HEK293 (cell line): ENCODE measurements at regions not wholly inside any gene's neighbourhood (a gene's known extent, or its start where the extent isn't known, plus 50 kb on each side); places are given as distances from the start of the nearest gene placed in this dataset.
A peak's percentile ranks its signal among the peaks of the same experiment; 100 is the strongest.

ENCODE experiments used
- CTCF ChIA-PET: fragments of 350-600 bp; formaldehyde crosslinking; extraction: SDS; loops from one replicate; lab custom pipeline; 2021; ENCODE audit warnings: antibody characterized with exemption; lab: Yijun Ruan, JAX
- POLR2A ChIA-PET: fragments of 300-600 bp; formaldehyde crosslinking; extraction: SDS; loops from one replicate; lab custom pipeline; 2020; ENCODE audit warnings: antibody characterized with exemption, inconsistent platforms; lab: Yijun Ruan, JAX
- H3K27ac ChIP-seq: fragments of 200-500 bp; sonication (Bioruptor generic); 2 replicates; pipeline ENCODE4 v1.5.1; 2014; ENCODE audit warnings: low read depth, low read length, control low read depth, inconsistent platforms; ENCODE audit errors: extremely low read depth
- H3K36me3 ChIP-seq, 2 experiments: fragments of 200-500 bp in 1 of 2; sonication (Bioruptor generic) in 1 of 2; 1 replicate in 1 of 2; 2 replicates in 1 of 2; pipeline ENCODE4 v1.5.1; 2014 to 2017; ENCODE audit warnings: inconsistent platforms in 2 of 2, low read length in 2 of 2; ENCODE audit not compliant: control insufficient read depth in 2 of 2, insufficient read depth in 1 of 2
- H3K4me1 ChIP-seq: fragments of 200-500 bp; sonication (Bioruptor generic); 2 replicates; pipeline ENCODE4 v1.5.1; 2014; ENCODE audit warnings: mild to moderate bottlenecking, low read length, inconsistent platforms; ENCODE audit not compliant: control insufficient read depth, insufficient read depth
- H3K4me3 ChIP-seq: 2 replicates; pipeline ENCODE4 v1.5.1; 2011; ENCODE audit warnings: low read depth, mild to moderate bottlenecking, control low read depth, low read length, moderate library complexity
- H3K9me3 ChIP-seq: fragments of 200-500 bp; sonication (Bioruptor generic); 2 replicates; pipeline ENCODE4 v1.5.1; 2014; ENCODE audit warnings: low read depth, low read length, inconsistent platforms; ENCODE audit not compliant: control insufficient read depth, insufficient read depth
- GLIS1 ChIP-seq: fragments of 450-650 bp; formaldehyde crosslinking; IDR thresholded peaks from 2 replicates; pipeline ENCODE4 v1.5.1; 2016; ENCODE audit warnings: missing biosample characterization, missing genetic modification characterization
- HOXD13 ChIP-seq: sonication (generic); formaldehyde crosslinking; IDR thresholded peaks from 2 replicates; pipeline ENCODE4 v1.8.0; 2022; ENCODE audit warnings: missing genetic modification reagents, borderline replicate concordance
- KLF1 ChIP-seq: fragments of 450-650 bp; formaldehyde crosslinking; IDR thresholded peaks from 2 replicates; pipeline ENCODE4 v1.5.1; 2016; ENCODE audit warnings: missing biosample characterization, missing genetic modification characterization
- YY2 ChIP-seq: fragments of 450-650 bp; formaldehyde crosslinking; IDR thresholded peaks from 2 replicates; pipeline ENCODE4 v1.5.1; 2016; ENCODE audit warnings: missing biosample characterization, missing genetic modification characterization
- ZFP69B ChIP-seq: fragments of 450-650 bp; formaldehyde crosslinking; IDR thresholded peaks from 2 replicates; pipeline ENCODE4 v1.5.1; 2016; ENCODE audit warnings: missing biosample characterization, missing genetic modification characterization
- ZIC2 ChIP-seq: fragments of 450-650 bp; formaldehyde crosslinking; IDR thresholded peaks from 2 replicates; pipeline ENCODE4 v1.5.1; 2016; ENCODE audit warnings: missing biosample characterization, missing genetic modification characterization
- ZNF10 ChIP-seq: fragments of 450-650 bp; formaldehyde crosslinking; IDR thresholded peaks from 2 replicates; pipeline ENCODE4 v1.5.1; 2017; ENCODE audit warnings: missing biosample characterization, missing genetic modification characterization
- ZNF2 ChIP-seq: fragments of 450-650 bp; formaldehyde crosslinking; IDR thresholded peaks from 2 replicates; pipeline ENCODE4 v1.5.1; 2016; ENCODE audit warnings: missing biosample characterization, missing genetic modification characterization
- ZNF214 ChIP-seq: fragments of 450-650 bp; formaldehyde crosslinking; IDR thresholded peaks from 2 replicates; pipeline ENCODE4 v1.5.1; 2017; ENCODE audit warnings: missing biosample characterization, mild to moderate bottlenecking, missing genetic modification characterization, borderline replicate concordance
- ZNF248 ChIP-seq: fragments of 450-650 bp; formaldehyde crosslinking; IDR thresholded peaks from 2 replicates; pipeline ENCODE4 v1.5.1; 2017; ENCODE audit warnings: missing biosample characterization, missing genetic modification characterization
- ZNF266 ChIP-seq: fragments of 450-650 bp; formaldehyde crosslinking; IDR thresholded peaks from 2 replicates; pipeline ENCODE4 v1.5.1; 2016; ENCODE audit warnings: missing biosample characterization, missing genetic modification characterization, low read depth
- ZNF335 ChIP-seq: fragments of 450-650 bp; formaldehyde crosslinking; conservative IDR thresholded peaks from 2 replicates; pipeline ENCODE4 v1.5.1; 2016; ENCODE audit warnings: missing biosample characterization, missing genetic modification characterization
- ZNF341 ChIP-seq: fragments of 450-650 bp; formaldehyde crosslinking; IDR thresholded peaks from 2 replicates; pipeline ENCODE4; 2016; ENCODE audit warnings: low read depth, missing biosample characterization, missing genetic modification characterization
- ZNF514 ChIP-seq: fragments of 450-650 bp; formaldehyde crosslinking; IDR thresholded peaks from 2 replicates; pipeline ENCODE4 v1.5.1; 2016; ENCODE audit warnings: missing biosample characterization, missing genetic modification characterization
- ZNF518A ChIP-seq: fragments of 450-650 bp; formaldehyde crosslinking; conservative IDR thresholded peaks from 2 replicates; pipeline ENCODE4 v1.5.1; 2016; ENCODE audit warnings: low read depth, missing biosample characterization, missing genetic modification characterization
- ZNF600 ChIP-seq: fragments of 450-650 bp; formaldehyde crosslinking; IDR thresholded peaks from 2 replicates; pipeline ENCODE4 v1.5.1; 2016; ENCODE audit warnings: missing biosample characterization, missing genetic modification characterization
- ZNF626 ChIP-seq: fragments of 450-650 bp; sonication (Bioruptor Pico); formaldehyde crosslinking; IDR thresholded peaks from 2 replicates; pipeline ENCODE4 v1.5.1; 2018; ENCODE audit warnings: missing biosample characterization, missing genetic modification characterization, inconsistent platforms
- ZSCAN16 ChIP-seq: fragments of 450-650 bp; formaldehyde crosslinking; IDR thresholded peaks from 2 replicates; pipeline ENCODE4 v1.5.1; 2016; ENCODE audit warnings: missing biosample characterization, missing genetic modification characterization
- TF ChIP-seq, protein P1 (sequence below): fragments of 450-650 bp; formaldehyde crosslinking; IDR thresholded peaks from 2 replicates; pipeline ENCODE4 v1.5.1; 2016; ENCODE audit warnings: missing biosample characterization, missing genetic modification characterization, borderline replicate concordance

- no peak overlapping the region for H3K27ac ChIP-seq
- H3K9me3 ChIP-seq: no peaks in the 10 kb centered on the region
- ChIA-PET CTCF (interaction anchor here (0.6 kb wide), 1 partner anchor 204 kb away, joined by 3 read pairs; no protein-coding TSS in a partner anchor), POLR2A (no interaction called here)
- no peaks in the 10 kb centered on the region for H3K4me1 ChIP-seq
- no peak overlapping the region for H3K4me3 ChIP-seq
- TF ChIP-seq ZNF341 (tag by site-specific recombination): peak; percentile 34; the same call in 1 of the 2 replicates
- TF ChIP-seq ZNF10 (tag by site-specific recombination): no peak
- H3K36me3 ChIP-seq: no peaks in the 10 kb centered on the region
Measured at GRCh38 chr3:13213911-13214846, 140.9 kb upstream of the IQSEC1 start.

DNA sequence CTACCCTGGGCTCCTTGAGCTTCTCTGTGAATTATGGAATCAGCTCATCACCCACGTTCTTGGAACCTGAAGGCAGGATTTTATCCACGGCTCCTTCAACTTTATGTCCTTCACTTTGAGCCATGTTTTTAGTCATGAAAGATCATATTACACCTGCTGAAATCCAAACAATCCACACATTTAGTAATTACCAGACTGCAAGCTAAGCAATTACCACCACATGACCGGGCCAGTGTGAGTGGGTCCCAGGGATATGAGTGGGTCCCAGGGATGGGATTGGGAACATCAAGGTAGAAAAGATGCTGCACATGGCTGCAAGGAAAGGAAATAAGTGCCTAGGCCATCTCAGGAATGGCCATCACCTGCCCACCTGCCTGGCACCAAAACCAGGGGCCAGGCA, 140.3 kb upstream of the IQSEC1 start:
- Histone ChIP-seq H3K27ac (no peak overlapping the region), H3K9me3 (no peaks in the 10 kb centered on the region), H3K4me3 (no peak overlapping the region), H3K36me3 (no peaks in the 10 kb centered on the region), H3K4me1 (no peaks in the 10 kb centered on the region)
- TF ChIP-seq ZNF266 (tag by site-specific recombination) (no peak), ZFP69B (tag by site-specific recombination) (0 out of 2 replicates have a peak, but pooled peaks have one; percentile 20), YY2 (tag by site-specific recombination) (no peak), ZNF2 (tag by site-specific recombination) (no peak), KLF1 (tag by site-specific recombination) (no peak), ZNF335 (no peak), ZNF214 (no peak)
- POLR2A ChIA-PET: no interaction called here
- CTCF ChIA-PET: no interaction called here

GRCh38 chr3:13211605-13212210, 138.5 kb upstream of the IQSEC1 start:
- TF ChIP-seq ZNF514 (tag by site-specific recombination) (no peak), HOXD13 (CRISPR knock-in tag) (no peak), ZNF248 (no peak)
- TF ChIP-seq, protein P1, sequence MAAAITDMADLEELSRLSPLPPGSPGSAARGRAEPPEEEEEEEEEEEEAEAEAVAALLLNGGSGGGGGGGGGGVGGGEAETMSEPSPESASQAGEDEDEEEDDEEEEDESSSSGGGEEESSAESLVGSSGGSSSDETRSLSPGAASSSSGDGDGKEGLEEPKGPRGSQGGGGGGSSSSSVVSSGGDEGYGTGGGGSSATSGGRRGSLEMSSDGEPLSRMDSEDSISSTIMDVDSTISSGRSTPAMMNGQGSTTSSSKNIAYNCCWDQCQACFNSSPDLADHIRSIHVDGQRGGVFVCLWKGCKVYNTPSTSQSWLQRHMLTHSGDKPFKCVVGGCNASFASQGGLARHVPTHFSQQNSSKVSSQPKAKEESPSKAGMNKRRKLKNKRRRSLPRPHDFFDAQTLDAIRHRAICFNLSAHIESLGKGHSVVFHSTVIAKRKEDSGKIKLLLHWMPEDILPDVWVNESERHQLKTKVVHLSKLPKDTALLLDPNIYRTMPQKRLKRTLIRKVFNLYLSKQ (tag by site-specific recombination): no peak
- CTCF ChIA-PET: no interaction called here
- Histone ChIP-seq H3K4me3 (no peak overlapping the region), H3K4me1 (no peaks in the 10 kb centered on the region), H3K27ac (no peak overlapping the region), H3K9me3 (no peaks in the 10 kb centered on the region), H3K36me3 (no peaks in the 10 kb centered on the region)
- POLR2A ChIA-PET: no interaction called here

- no peaks in the 10 kb centered on the region for H3K4me1 ChIP-seq
- no peaks in the 10 kb centered on the region for H3K36me3 ChIP-seq
- no peak for TF ChIP-seq ZNF518A (tag by site-specific recombination)
- TF ChIP-seq GLIS1 (tag by site-specific recombination): peak; percentile 44
- no peak for TF ChIP-seq ZNF514 (tag by site-specific recombination)
- TF ChIP-seq ZNF600 (tag by site-specific recombination): no peak
- no peak for TF ChIP-seq ZNF626 (tag by site-specific recombination)
- TF ChIP-seq ZIC2 (tag by site-specific recombination): peak; percentile 71
- no peak for TF ChIP-seq ZSCAN16
- ChIA-PET POLR2A (no interaction called here), CTCF (no interaction called here)
- H3K9me3 ChIP-seq: no peaks in the 10 kb centered on the region
- H3K4me3 ChIP-seq: no peak overlapping the region
- no peak overlapping the region for H3K27ac ChIP-seq
Measured at GRCh38 chr3:13210221-13210975, 137.2 kb upstream of the IQSEC1 start.
